SU-DHL-6 (cell line): ENCODE measurements at regions not wholly inside any gene's neighbourhood (a gene's known extent, or its start where the extent isn't known, plus 50 kb on each side); places are given as distances from the start of the nearest gene placed in this dataset.

Experiments used
- H2AFZ ChIP-seq: fragments of 200-600 bp; sonication (generic); 2 replicates; pipeline ENCODE4 v1.6.1; 2014; ENCODE audit warnings: low read depth, mild to moderate bottlenecking, moderate library complexity, mixed read lengths, antibody characterized with exemption, low read length; ENCODE audit not compliant: severe bottlenecking
- H3F3A ChIP-seq: fragments of 200-600 bp; shearing (Covaris generic); 2 replicates; pipeline ENCODE4 v1.6.0; 2016; ENCODE audit warnings: antibody characterized with exemption, mild to moderate bottlenecking; ENCODE audit not compliant: insufficient read depth
- H3K27ac ChIP-seq: fragments of 200-600 bp; sonication (generic); 2 replicates; pipeline ENCODE4 v1.5.1; 2016; ENCODE audit warnings: low read depth, mild to moderate bottlenecking, low read length, moderate library complexity, mixed read lengths
- H3K27me3 ChIP-seq: fragments of 200-600 bp; sonication (generic), shearing (Covaris generic); 2 replicates; pipeline ENCODE4 v1.6.0; 2014; ENCODE audit warnings: mild to moderate bottlenecking, low read length
- H3K36me3 ChIP-seq: fragments of 200-600 bp; sonication (generic); 2 replicates; pipeline ENCODE4 v1.6.1; 2014; ENCODE audit warnings: mild to moderate bottlenecking, low read length, mixed read lengths
- H3K4me2 ChIP-seq: fragments of 300-600, 200-600 bp; shearing (Covaris generic), sonication (generic); 2 replicates; pipeline ENCODE4 v1.6.0; 2014; ENCODE audit warnings: low read length, low read depth, mild to moderate bottlenecking; ENCODE audit not compliant: poor library complexity, severe bottlenecking
- H3K4me3 ChIP-seq: fragments of 200-600 bp; sonication (generic); 2 replicates; pipeline ENCODE4 v1.5.1; 2014; ENCODE audit warnings: antibody characterized with exemption, low read length, mild to moderate bottlenecking, mixed read lengths; ENCODE audit not compliant: insufficient read depth, poor library complexity, severe bottlenecking
- H3K79me2 ChIP-seq: fragments of 200-600 bp; sonication (generic); 2 replicates; pipeline ENCODE4 v1.6.1; 2014; ENCODE audit warnings: mild to moderate bottlenecking, low read length, moderate library complexity; ENCODE audit not compliant: insufficient read depth
- H3K9ac ChIP-seq: fragments of 200-600 bp; sonication (generic); 2 replicates; pipeline ENCODE4 v1.7.0; 2014; ENCODE audit warnings: mild to moderate bottlenecking, low read length
- H3K9me2 ChIP-seq: fragments of 200-600 bp; sonication (generic); replicated peaks from 2 replicates; pipeline ENCODE4 v1.6.1; 2014; ENCODE audit warnings: low read length; ENCODE audit not compliant: insufficient read depth
- H3K9me3 ChIP-seq: fragments of 200-600 bp; sonication (generic); 2 replicates; pipeline ENCODE4 v1.6.1; 2014; ENCODE audit warnings: low read length, mixed read lengths; ENCODE audit not compliant: insufficient read depth
- H4K20me1 ChIP-seq: fragments of 200-600 bp; sonication (generic); 2 replicates; pipeline ENCODE4 v1.6.1; 2014; ENCODE audit warnings: low read depth, mild to moderate bottlenecking, antibody characterized with exemption, low read length, moderate library complexity, mixed read lengths
- CTCF ChIP-seq: fragments of 200-600 bp; sonication (generic); IDR thresholded peaks from one replicate; pipeline ENCODE4 v1.5.1; 2017; ENCODE audit warnings: antibody characterized with exemption, mild to moderate bottlenecking, low read length, moderate library complexity; ENCODE audit not compliant: insufficient read depth, poor library complexity, severe bottlenecking
- EZH2phosphoT487 ChIP-seq: fragments of 200-600 bp; sonication (generic), shearing (Covaris generic); conservative IDR thresholded peaks from 2 replicates; pipeline ENCODE4 v1.6.1; 2018; ENCODE audit warnings: mild to moderate bottlenecking, antibody characterized with exemption, low read length, moderate library complexity, mixed read lengths

GRCh38 chr5:143506836-143507552 is 103.5 kb upstream of the NR3C1 start:
- Histone ChIP-seq H2AFZ (no peak overlapping the region), H4K20me1 (no peaks in the 10 kb centered on the region), H3K4me2 (no peak overlapping the region), H3K27me3 (no peaks in the 10 kb centered on the region), H3K9me2 (no peaks in the 10 kb centered on the region), H3K27ac (no peak overlapping the region), H3K36me3 (no peaks in the 10 kb centered on the region), H3K79me2 (no peaks in the 10 kb centered on the region), H3K4me3 (no peak overlapping the region), H3F3A (no peaks in the 10 kb centered on the region), H3K9me3 (no peaks in the 10 kb centered on the region), H3K9ac (no peak overlapping the region)
- TF ChIP-seq EZH2phosphoT487: no peak
- no peak for TF ChIP-seq CTCF

DNA sequence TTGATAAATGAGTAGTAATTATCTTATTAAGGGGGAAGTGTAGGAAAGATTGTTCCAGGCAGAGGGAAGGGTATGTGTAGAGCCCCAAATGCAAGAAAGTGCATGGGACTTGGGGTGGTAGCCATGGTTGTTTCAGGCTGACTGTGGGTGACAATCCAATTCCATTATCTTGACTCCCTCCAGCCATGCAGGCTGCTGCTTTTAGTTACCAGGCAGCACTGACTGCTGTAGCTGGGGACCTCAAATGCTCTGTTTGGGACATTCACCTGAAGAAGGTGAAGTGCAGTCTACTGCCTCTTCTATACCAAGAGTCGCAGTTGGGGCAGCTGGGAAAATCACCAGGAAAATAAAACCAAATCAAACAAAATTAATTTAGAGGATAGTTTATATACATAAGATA is 102.4 kb upstream of the NR3C1 start:
- H3K9me2 ChIP-seq: no peaks in the 10 kb centered on the region
- no peaks in the 10 kb centered on the region for H3K79me2 ChIP-seq
- H3F3A ChIP-seq: no peaks in the 10 kb centered on the region
- no peak overlapping the region for H3K4me2 ChIP-seq
- no peaks in the 10 kb centered on the region for H4K20me1 ChIP-seq
- TF ChIP-seq EZH2phosphoT487 (no peak), CTCF (no peak)
- no peaks in the 10 kb centered on the region for H3K9me3 ChIP-seq
- no peak overlapping the region for H2AFZ ChIP-seq
- H3K27me3 ChIP-seq: no peaks in the 10 kb centered on the region
- H3K4me3 ChIP-seq: no peak overlapping the region
- H3K27ac ChIP-seq: no peak overlapping the region
- H3K9ac ChIP-seq: no peak overlapping the region
- no peaks in the 10 kb centered on the region for H3K36me3 ChIP-seq

- H3K4me2 ChIP-seq: no peak overlapping the region
- no peaks in the 10 kb centered on the region for H3K9me2 ChIP-seq
- no peak for TF ChIP-seq EZH2phosphoT487
- TF ChIP-seq CTCF: no peak
- H3K36me3 ChIP-seq: no peaks in the 10 kb centered on the region
- no peak overlapping the region for H3K27ac ChIP-seq
- no peak overlapping the region for H3K9ac ChIP-seq
- no peak overlapping the region for H2AFZ ChIP-seq
- H3F3A ChIP-seq: no peaks in the 10 kb centered on the region
- no peak overlapping the region for H3K4me3 ChIP-seq
- H4K20me1 ChIP-seq: no peaks in the 10 kb centered on the region
- no peaks in the 10 kb centered on the region for H3K79me2 ChIP-seq
- no peaks in the 10 kb centered on the region for H3K9me3 ChIP-seq
- H3K27me3 ChIP-seq: no peaks in the 10 kb centered on the region
Measured at GRCh38 chr5:143505354-143505753, 101.9 kb upstream of the NR3C1 start.
